Thyroid gland (tissue), 4 donors: ENCODE measurements at regions not wholly inside any gene's neighbourhood (a gene's known extent, or its start where the extent isn't known, plus 50 kb on each side); places are given as distances from the start of the nearest gene placed in this dataset.

Experiments used
- DNase-seq, 2 donors: peaks; one replicate each; pipeline ENCODE4 v3.0.0-alpha.2; 2019
- H3K27ac ChIP-seq, 3 donors: fragments of 200-600 bp; sonication (generic); 1 replicate in 2 of 3; 2 replicates in 1 of 3; pipeline ENCODE4 v1.5.1; 2016 to 2019; ENCODE audit warnings: mild to moderate bottlenecking in 1 of 3, moderate library complexity in 1 of 3
- H3K27me3 ChIP-seq: fragments of 200-600 bp; sonication (generic); one replicate; pipeline ENCODE4 v1.5.1; 2019
- H3K36me3 ChIP-seq, 2 donors: fragments of 200-600 bp; sonication (generic); one replicate each; pipeline ENCODE4 v1.5.1; 2016 to 2019
- H3K4me1 ChIP-seq, 2 donors: fragments of 200-600 bp; sonication (generic); one replicate each; pipeline ENCODE4 v1.5.1; 2017 to 2019
- H3K4me3 ChIP-seq, 3 donors: fragments of 200-600 bp; sonication (generic); replicated peaks in 1 of 3; 1 replicate in 2 of 3; 2 replicates in 1 of 3; pipeline ENCODE4 v1.5.1; 2016; ENCODE audit warnings: mild to moderate bottlenecking in 1 of 3
- H3K9me3 ChIP-seq: fragments of 200-600 bp; sonication (generic); one replicate; pipeline ENCODE4 v1.5.1; 2017
- CTCF ChIP-seq, 6 experiments: fragments of 200-600 bp in 3 of 6; fragments of 450-650 bp in 3 of 6; sonication (generic) in 3 of 6; IDR thresholded peaks; one replicate each; pipeline ENCODE4 v1.5.1; 2016 to 2019; ENCODE audit warnings: antibody characterized with exemption in 6 of 6, mild to moderate bottlenecking in 2 of 6, inconsistent platforms in 1 of 6, moderate library complexity in 1 of 6
- POLR2A ChIP-seq, 2 donors: fragments of 450-650 bp; IDR thresholded peaks; one replicate each; pipeline ENCODE4 v1.6.1; 2017; ENCODE audit warnings: antibody characterized with exemption in 2 of 2, mild to moderate bottlenecking in 2 of 2, moderate library complexity in 1 of 2
- WGBS, 2 donors: methylation state at CpG; one replicate each; pipeline ENCODE4 v1.1.5; 2017; 5-methylcytosine and 5-hydroxymethylcytosine counted together
- intact Hi-C: fragments of 100-400 bp; cut with DNase I; formaldehyde crosslinking; loops from one replicate; pipeline ENCODE4 v1.15.1; 2023

- Histone ChIP-seq H3K27me3 (no peaks in the 10 kb centered on the region), H3K9me3 (no peaks in the 10 kb centered on the region), H3K4me3 (no peak overlapping the region), H3K36me3 (no peaks in the 10 kb centered on the region), H3K27ac (no peak overlapping the region), H3K4me1 (no peaks in the 10 kb centered on the region)
- DNase-seq, result no peak
- intact Hi-C loops, result no loop called here
- TF ChIP-seq POLR2A (IDR thresholded peaks at IDR 0.05), result no peak
- TF ChIP-seq CTCF (IDR thresholded peaks at IDR 0.05), result no peak
- WGBS, 2 donors, result 77 to 86% methylated on average over 3 of the region's 3 CpGs
These were observed 69.9 kb upstream of the SOX4 start for GRCh38 chr6:21523652-21524051.

DNA sequence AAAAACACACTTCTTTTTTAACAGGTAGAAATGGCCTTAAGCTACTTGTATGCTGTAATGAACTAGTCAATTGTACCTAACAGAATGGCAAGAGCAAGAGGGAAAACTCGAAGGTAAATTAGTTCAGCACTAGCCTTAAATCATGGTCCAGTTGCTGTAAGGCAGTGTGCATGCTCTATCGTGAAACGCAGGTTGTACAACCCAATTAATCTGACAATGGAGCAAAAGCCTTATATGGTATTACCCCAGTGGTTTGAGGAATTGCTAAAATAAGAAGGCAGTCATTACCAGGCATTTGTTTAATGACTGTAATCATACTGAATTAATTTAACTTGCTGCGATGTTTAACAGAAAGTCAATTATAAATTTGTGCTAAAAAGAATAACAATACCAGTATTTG, 69.3 kb upstream of the SOX4 start:
- TF ChIP-seq POLR2A (IDR thresholded peaks at IDR 0.05) (no peak), CTCF (IDR thresholded peaks at IDR 0.05) (no peak)

GRCh38 chr6:21526974-21527373, 66.6 kb upstream of the SOX4 start:
- Histone ChIP-seq H3K9me3 (no peaks in the 10 kb centered on the region), H3K27ac (no peak overlapping the region), H3K4me1 (no peaks in the 10 kb centered on the region), H3K36me3 (no peaks in the 10 kb centered on the region), H3K4me3 (no peak overlapping the region), H3K27me3 (no peaks in the 10 kb centered on the region)
- no peak for TF ChIP-seq POLR2A (IDR thresholded peaks at IDR 0.05)
- TF ChIP-seq CTCF (IDR thresholded peaks at IDR 0.05), result no peak
- intact Hi-C loops, result no loop called here
- no peak for DNase-seq
- WGBS, 2 donors, result 0 to 32% methylated on average over 1 of the region's 1 CpG

More for the DNA sequence above, 69.3 kb upstream of the SOX4 start:
- Histone ChIP-seq H3K4me1 (no peaks in the 10 kb centered on the region), H3K27ac (no peak overlapping the region), H3K36me3 (no peaks in the 10 kb centered on the region), H3K4me3 (no peak overlapping the region), H3K9me3 (no peaks in the 10 kb centered on the region), H3K27me3 (no peaks in the 10 kb centered on the region)
- WGBS, 2 donors, result 53 to 54% methylated on average over 4 of the region's 4 CpGs
- intact Hi-C loops, result no loop called here
- no peak for DNase-seq

DNA sequence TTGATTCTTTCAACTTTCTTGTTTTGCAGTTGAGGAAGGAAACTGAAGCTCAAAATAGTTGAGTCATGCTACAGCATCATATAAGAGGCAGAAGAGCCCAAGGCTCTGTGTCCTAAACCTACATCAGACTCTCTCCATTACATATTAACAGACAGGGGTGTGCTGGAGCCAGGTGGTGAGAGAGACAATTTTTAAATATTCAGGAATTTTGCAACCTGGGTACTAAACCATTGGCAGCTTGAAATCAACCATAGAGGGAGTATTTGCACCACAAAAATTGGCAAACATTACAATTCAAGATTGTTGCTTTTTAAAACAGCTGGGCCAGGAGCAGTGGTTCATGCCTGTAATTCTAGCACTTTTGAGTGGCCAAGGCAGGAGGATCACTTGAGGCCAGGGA, 65.8 kb upstream of the SOX4 start:
- H3K4me3 ChIP-seq, result no peak overlapping the region
- peak; percentile 6 to 20 for DNase-seq
- no peaks in the 10 kb centered on the region for H3K4me1 ChIP-seq
- TF ChIP-seq POLR2A (IDR thresholded peaks at IDR 0.05), result no peak
- TF ChIP-seq CTCF (IDR thresholded peaks at IDR 0.05), result peak in 2 of 6 experiments; percentile 9 to 18
- intact Hi-C loops, result no loop called here
- H3K9me3 ChIP-seq, result no peaks in the 10 kb centered on the region
- H3K27me3 ChIP-seq, result no peaks in the 10 kb centered on the region
- H3K36me3 ChIP-seq, result no peaks in the 10 kb centered on the region
- no peak overlapping the region for H3K27ac ChIP-seq

GRCh38 chr6:21529431-21529830, 64.1 kb upstream of the SOX4 start:
- H3K4me1 ChIP-seq, result no peaks in the 10 kb centered on the region
- intact Hi-C loops, result no loop called here
- H3K9me3 ChIP-seq, result no peaks in the 10 kb centered on the region
- no peaks in the 10 kb centered on the region for H3K27me3 ChIP-seq
- WGBS, 2 donors, result 75 to 87% methylated on average over 5 of the region's 5 CpGs
- H3K4me3 ChIP-seq, result no peak overlapping the region
- DNase-seq, result no peak
- H3K36me3 ChIP-seq, result no peaks in the 10 kb centered on the region
- H3K27ac ChIP-seq, result no peak overlapping the region
- no peak for TF ChIP-seq POLR2A (IDR thresholded peaks at IDR 0.05)
- TF ChIP-seq CTCF (IDR thresholded peaks at IDR 0.05), result no peak
